ENCODE measurements at regions not wholly inside any gene's neighbourhood (a gene's known extent, or its start where the extent isn't known, plus 50 kb on each side); places are given as distances from the start of the nearest gene placed in this dataset.

- no peak for TF ChIP-seq POLR2A (IDR thresholded peaks at IDR 0.05)
- no peak for TF ChIP-seq CTCF (IDR thresholded peaks at IDR 0.05)
These were observed 72.0 kb upstream of the DAP start for GRCh38 chr5:10832987-10833386.
